OCI-LY3 (cell line): ENCODE measurements at regions not wholly inside any gene's neighbourhood (a gene's known extent, or its start where the extent isn't known, plus 50 kb on each side); places are given as distances from the start of the nearest gene placed in this dataset.

Experiments
- EZH2phosphoT487 ChIP-seq: fragments of 200-600 bp; shearing (Covaris generic); IDR thresholded peaks from 2 replicates; pipeline ENCODE4 v1.6.1; 2018; ENCODE audit warnings: antibody characterized with exemption, mixed run types, low read depth
- TF ChIP-seq, protein P1 (sequence below): fragments of 200-600, 300-600 bp; sonication (generic); IDR thresholded peaks from 2 replicates; pipeline ENCODE4 v1.5.1; 2014; ENCODE audit warnings: antibody characterized with exemption, low read length, low read depth

DNA sequence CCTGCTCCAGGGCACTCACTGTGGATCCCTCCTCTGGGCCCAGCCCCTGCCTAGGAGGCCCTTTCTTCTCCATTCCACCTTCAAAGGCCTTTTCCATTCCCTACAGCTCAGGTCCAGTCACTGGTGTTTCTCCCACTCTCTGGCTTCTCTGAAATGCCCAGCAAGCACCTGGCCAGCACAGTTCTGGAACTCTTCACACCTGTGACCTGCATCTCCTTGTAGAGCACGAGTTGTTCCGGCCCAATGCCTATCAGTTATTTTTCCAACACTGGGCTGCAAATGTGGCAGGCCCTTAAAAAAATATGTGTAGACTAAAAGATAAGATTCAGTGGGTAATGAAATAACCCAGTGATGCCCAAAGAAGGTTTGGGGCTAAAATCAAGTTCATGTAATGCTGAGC lies 87.1 kb downstream of the PRLHR start:
- TF ChIP-seq, protein P1, sequence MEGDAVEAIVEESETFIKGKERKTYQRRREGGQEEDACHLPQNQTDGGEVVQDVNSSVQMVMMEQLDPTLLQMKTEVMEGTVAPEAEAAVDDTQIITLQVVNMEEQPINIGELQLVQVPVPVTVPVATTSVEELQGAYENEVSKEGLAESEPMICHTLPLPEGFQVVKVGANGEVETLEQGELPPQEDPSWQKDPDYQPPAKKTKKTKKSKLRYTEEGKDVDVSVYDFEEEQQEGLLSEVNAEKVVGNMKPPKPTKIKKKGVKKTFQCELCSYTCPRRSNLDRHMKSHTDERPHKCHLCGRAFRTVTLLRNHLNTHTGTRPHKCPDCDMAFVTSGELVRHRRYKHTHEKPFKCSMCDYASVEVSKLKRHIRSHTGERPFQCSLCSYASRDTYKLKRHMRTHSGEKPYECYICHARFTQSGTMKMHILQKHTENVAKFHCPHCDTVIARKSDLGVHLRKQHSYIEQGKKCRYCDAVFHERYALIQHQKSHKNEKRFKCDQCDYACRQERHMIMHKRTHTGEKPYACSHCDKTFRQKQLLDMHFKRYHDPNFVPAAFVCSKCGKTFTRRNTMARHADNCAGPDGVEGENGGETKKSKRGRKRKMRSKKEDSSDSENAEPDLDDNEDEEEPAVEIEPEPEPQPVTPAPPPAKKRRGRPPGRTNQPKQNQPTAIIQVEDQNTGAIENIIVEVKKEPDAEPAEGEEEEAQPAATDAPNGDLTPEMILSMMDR: no peak
- TF ChIP-seq EZH2phosphoT487: no peak
